ENCODE measurements at regions not wholly inside any gene's neighbourhood (a gene's known extent, or its start where the extent isn't known, plus 50 kb on each side); places are given as distances from the start of the nearest gene placed in this dataset.

- Histone ChIP-seq H3K9me3 (replicated peaks; ENCODE audit: control insufficient read depth, insufficient read depth, low read length) (no peaks in the 10 kb centered on the region), H4K20me1 (replicated peaks; ENCODE audit: control insufficient read depth, extremely low read depth, insufficient read depth, low read length) (no peaks in the 10 kb centered on the region), H3K4me1 (ENCODE audit: control insufficient read depth, extremely low read depth, insufficient read depth, low read length) (no peaks in the 10 kb centered on the region), H3K9me1 (replicated peaks; ENCODE audit: control insufficient read depth, extremely low read depth, insufficient read depth, low read length) (no peaks in the 10 kb centered on the region), H3K27ac (ENCODE audit: insufficient read depth, low read depth, low read length) (no peak overlapping the region), H3K27me3 (ENCODE audit: control insufficient read depth in 2 of 2, insufficient read depth in 2 of 2, low read length in 2 of 2) (no peaks in the 10 kb centered on the region), H3K4me3 (replicated peaks in 1 of 3; ENCODE audit: insufficient read depth in 1 of 3, low read depth in 1 of 3, low read length in 3 of 3) (no peak overlapping the region), H2AFZ (ENCODE audit: low read depth, low read length) (no peak overlapping the region), H3K9ac (replicated peaks; ENCODE audit: extremely low read depth, insufficient read depth, low read length) (no peak overlapping the region), H3K79me2 (ENCODE audit: control insufficient read depth, insufficient read depth, low read length) (no peaks in the 10 kb centered on the region), H3K36me3 (ENCODE audit: control insufficient read depth in 2 of 2, extremely low read depth in 1 of 2, insufficient read depth in 2 of 2, low read length in 2 of 2) (no peaks in the 10 kb centered on the region), H3K4me2 (ENCODE audit: insufficient read depth, low read length) (no peak overlapping the region)
- dilution Hi-C loops (cut with MboI; ENCODE audit: extremely low pct_ligation_motif_present, low sequenced_read_pairs) (no loop called here), intact Hi-C loops (cut with micrococcal nuclease) (no loop called here)
- FAIRE-seq (no peak), DNase-seq (ENCODE audit: low read depth, low spot score) (no peak)
- ChIA-PET CTCF (no interaction called here), POLR2A (no interaction called here)
- TF ChIP-seq MYC (IDR thresholded peaks at IDR 0.05; ENCODE audit: low read depth, low read length) = no peak
- TF ChIP-seq JUN (IDR thresholded peaks at IDR 0.05; ENCODE audit: borderline replicate concordance, insufficient read depth, insufficient read length, low read depth) = no peak
- TF ChIP-seq POLR2AphosphoS5 (IDR thresholded peaks at IDR 0.05; ENCODE audit: insufficient read depth, low read depth, low read length) = no peak
- no peak for TF ChIP-seq FOS (IDR thresholded peaks at IDR 0.05; ENCODE audit: borderline replicate concordance, insufficient read depth, low read length)
- TF ChIP-seq POLR2A (IDR thresholded peaks at IDR 0.05; ENCODE audit: low read depth, low read length) = no peak
- no peak for TF ChIP-seq GATA2 (IDR thresholded peaks at IDR 0.05; ENCODE audit: insufficient read depth, insufficient read length, low read depth, low read length)
- no peak for TF ChIP-seq MAX (IDR thresholded peaks at IDR 0.05; ENCODE audit: insufficient read depth, insufficient read length)
- TF ChIP-seq, protein P1, sequence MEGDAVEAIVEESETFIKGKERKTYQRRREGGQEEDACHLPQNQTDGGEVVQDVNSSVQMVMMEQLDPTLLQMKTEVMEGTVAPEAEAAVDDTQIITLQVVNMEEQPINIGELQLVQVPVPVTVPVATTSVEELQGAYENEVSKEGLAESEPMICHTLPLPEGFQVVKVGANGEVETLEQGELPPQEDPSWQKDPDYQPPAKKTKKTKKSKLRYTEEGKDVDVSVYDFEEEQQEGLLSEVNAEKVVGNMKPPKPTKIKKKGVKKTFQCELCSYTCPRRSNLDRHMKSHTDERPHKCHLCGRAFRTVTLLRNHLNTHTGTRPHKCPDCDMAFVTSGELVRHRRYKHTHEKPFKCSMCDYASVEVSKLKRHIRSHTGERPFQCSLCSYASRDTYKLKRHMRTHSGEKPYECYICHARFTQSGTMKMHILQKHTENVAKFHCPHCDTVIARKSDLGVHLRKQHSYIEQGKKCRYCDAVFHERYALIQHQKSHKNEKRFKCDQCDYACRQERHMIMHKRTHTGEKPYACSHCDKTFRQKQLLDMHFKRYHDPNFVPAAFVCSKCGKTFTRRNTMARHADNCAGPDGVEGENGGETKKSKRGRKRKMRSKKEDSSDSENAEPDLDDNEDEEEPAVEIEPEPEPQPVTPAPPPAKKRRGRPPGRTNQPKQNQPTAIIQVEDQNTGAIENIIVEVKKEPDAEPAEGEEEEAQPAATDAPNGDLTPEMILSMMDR (IDR thresholded peaks at IDR 0.05; ENCODE audit: extremely low read depth in 1 of 2, insufficient read depth in 1 of 2, low read depth in 1 of 2, low read length in 2 of 2) = no peak
- no peak for TF ChIP-seq EZH2 (IDR thresholded peaks at IDR 0.05; ENCODE audit: borderline replicate concordance, low read depth, low read length, severe bottlenecking)
- BruUV-seq (replicated peaks) = no TSS peak
Measured at GRCh38 chr2:184091456-184091855, 506.9 kb upstream of the ZNF804A start.

Measured in endothelial cell of umbilical vein (primary cell).